ENCODE measurements at regions not wholly inside any gene's neighbourhood (a gene's known extent, or its start where the extent isn't known, plus 50 kb on each side); places are given as distances from the start of the nearest gene placed in this dataset.

- intact Hi-C loops (cut with DNase I), result no loop called here
- H3K27ac ChIP-seq, result no peak overlapping the region
- no peaks in the 10 kb centered on the region for H3K4me1 ChIP-seq
- DNase-seq (no peak), ATAC-seq (no peak)
- no peaks in the 10 kb centered on the region for H3K36me3 ChIP-seq
- H3K9me3 ChIP-seq, result no peaks in the 10 kb centered on the region
- no peak for TF ChIP-seq CTCF (IDR thresholded peaks at IDR 0.05)
- H3K4me3 ChIP-seq, result no peak overlapping the region
- no peaks in the 10 kb centered on the region for H3K27me3 ChIP-seq
Measured at GRCh38 chr12:75833268-75833667, 198.3 kb downstream of the PHLDA1 start.

- Histone ChIP-seq H3K4me3 (no peak overlapping the region), H3K27ac (no peak overlapping the region), H3K27me3 (no peaks in the 10 kb centered on the region), H3K4me1 (no peaks in the 10 kb centered on the region), H3K9me3 (no peaks in the 10 kb centered on the region), H3K36me3 (no peaks in the 10 kb centered on the region)
- intact Hi-C loops (cut with DNase I), result no loop called here
- TF ChIP-seq CTCF (IDR thresholded peaks at IDR 0.05), result no peak
- DNase-seq, result peak in 2 of 4 donors; percentile 57 to 66
- no peak for ATAC-seq
Measured at GRCh38 chr12:75831402-75831801, 200.2 kb downstream of the PHLDA1 start.

GRCh38 chr12:75827061-75827460, 204.5 kb downstream of the PHLDA1 start:
- H3K27ac ChIP-seq, result no peak overlapping the region
- DNase-seq (no peak), ATAC-seq (no peak)
- no peaks in the 10 kb centered on the region for H3K4me1 ChIP-seq
- TF ChIP-seq CTCF (IDR thresholded peaks at IDR 0.05), result no peak
- H3K27me3 ChIP-seq, result no peaks in the 10 kb centered on the region
- H3K9me3 ChIP-seq, result no peaks in the 10 kb centered on the region
- intact Hi-C loops (cut with DNase I), result loop anchor here in 1 of 2 donors (10.0 kb wide), 1 partner anchor 208 kb away; the partner anchor contains the start of gene PHLDA1
- H3K4me3 ChIP-seq, result no peak overlapping the region
- no peaks in the 10 kb centered on the region for H3K36me3 ChIP-seq

GRCh38 chr12:75825686-75826085, 205.9 kb downstream of the PHLDA1 start:
- no peak overlapping the region for H3K4me3 ChIP-seq
- no peak for DNase-seq
- H3K36me3 ChIP-seq, result no peaks in the 10 kb centered on the region
- no peaks in the 10 kb centered on the region for H3K4me1 ChIP-seq
- H3K27me3 ChIP-seq, result no peaks in the 10 kb centered on the region
- intact Hi-C loops (cut with DNase I), result loop anchor here in 1 of 2 donors (10.0 kb wide), 1 partner anchor 209 kb away; the partner anchor contains the start of gene PHLDA1
- H3K9me3 ChIP-seq, result no peaks in the 10 kb centered on the region
- H3K27ac ChIP-seq, result no peak overlapping the region
- TF ChIP-seq CTCF (IDR thresholded peaks at IDR 0.05), result no peak
- peak; percentile 29 for ATAC-seq

- no peaks in the 10 kb centered on the region for H3K4me1 ChIP-seq
- ATAC-seq, result no peak
- H3K9me3 ChIP-seq, result no peaks in the 10 kb centered on the region
- no peaks in the 10 kb centered on the region for H3K27me3 ChIP-seq
- intact Hi-C loops (cut with DNase I), result loop anchor here in 1 of 2 donors (10.0 kb wide), 1 partner anchor 211 kb away; the partner anchor contains the start of gene PHLDA1
- H3K4me3 ChIP-seq, result no peak overlapping the region
- TF ChIP-seq CTCF (IDR thresholded peaks at IDR 0.05), result no peak
- H3K36me3 ChIP-seq, result no peaks in the 10 kb centered on the region
- DNase-seq, result no peak
- H3K27ac ChIP-seq, result no peak overlapping the region
Measured at GRCh38 chr12:75823475-75823874, 208.1 kb downstream of the PHLDA1 start.

Data from left lung (tissue), 4 donors.